BE2C (cell line): ENCODE measurements at regions not wholly inside any gene's neighbourhood (a gene's known extent, or its start where the extent isn't known, plus 50 kb on each side); places are given as distances from the start of the nearest gene placed in this dataset.
A peak's percentile ranks its signal among the peaks of the same experiment; 100 is the strongest.
"Not testable (repeated sequence)": the region's sequence is repeated elsewhere in the genome, so short reads cannot be mapped to it uniquely, and the experiment has no call there.

Experiments
- DNase-seq: peaks from one replicate; pipeline ENCODE4 v3.0.0-alpha.2; 2020
- H3K27me3 ChIP-seq: fragments of 250-450 bp; sonication (Bioruptor Pico); 2 replicates; pipeline ENCODE4 v1.5.1; 2020; ENCODE audit warnings: mild to moderate bottlenecking
- H3K36me3 ChIP-seq: fragments of 250-450 bp; sonication (Bioruptor Pico); 2 replicates; pipeline ENCODE4 v1.5.1; 2020; ENCODE audit warnings: mild to moderate bottlenecking
- H3K4me1 ChIP-seq: fragments of 250-450 bp; sonication (Bioruptor Pico); 2 replicates; pipeline ENCODE4 v1.5.1; 2020
- H3K4me3 ChIP-seq: 2 replicates; pipeline ENCODE4 v1.5.1; 2011; ENCODE audit warnings: low read depth, low read length
- H3K9me3 ChIP-seq: fragments of 250-450 bp; sonication (Bioruptor Pico); 2 replicates; pipeline ENCODE4 v1.5.1; 2020
- TF ChIP-seq, protein P1 (sequence below): IDR thresholded peaks from 2 replicates; pipeline ENCODE4 v1.5.1; 2012; ENCODE audit warnings: mild to moderate bottlenecking, low read depth, low read length

DNA sequence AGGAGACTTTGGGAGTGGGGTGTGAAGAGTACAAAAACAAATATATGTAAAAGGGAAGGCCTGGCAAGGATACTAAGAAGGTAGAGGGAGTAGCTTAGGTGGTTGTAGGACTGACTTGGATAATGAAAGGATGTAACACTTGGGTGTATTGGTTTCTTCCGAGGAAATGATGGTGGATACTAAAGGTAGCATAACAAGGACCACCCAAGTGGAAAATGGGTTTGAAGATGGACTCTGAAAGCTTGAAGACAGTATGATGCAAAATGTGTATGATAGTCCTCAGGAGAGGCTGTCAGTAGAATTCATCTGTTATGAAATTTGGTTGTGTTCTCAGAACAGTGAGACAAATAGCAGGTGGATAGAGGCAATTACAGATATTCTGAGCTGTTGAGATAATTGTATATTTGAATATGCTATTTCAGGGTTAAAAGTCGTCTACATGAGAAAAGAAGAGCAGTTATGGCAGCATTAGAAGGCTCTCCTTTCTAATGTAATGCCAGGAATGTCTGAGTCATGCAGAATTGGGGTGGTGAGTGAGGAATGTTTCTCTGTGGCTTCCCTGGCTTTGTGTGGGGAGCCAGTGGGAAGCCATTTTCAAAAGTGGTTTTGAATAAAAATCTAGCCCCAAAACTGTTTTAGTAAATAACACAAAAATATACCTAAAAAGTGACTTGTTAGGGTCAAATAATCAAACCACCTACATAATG lies 75.6 kb downstream of the FHIP1A start:
- Histone ChIP-seq H3K9me3 (no peaks in the 10 kb centered on the region), H3K27me3 (no peaks in the 10 kb centered on the region), H3K4me1 (no peaks in the 10 kb centered on the region), H3K36me3 (no peaks in the 10 kb centered on the region), H3K4me3 (no peak overlapping the region)
- no peak for DNase-seq
- TF ChIP-seq, protein P1, sequence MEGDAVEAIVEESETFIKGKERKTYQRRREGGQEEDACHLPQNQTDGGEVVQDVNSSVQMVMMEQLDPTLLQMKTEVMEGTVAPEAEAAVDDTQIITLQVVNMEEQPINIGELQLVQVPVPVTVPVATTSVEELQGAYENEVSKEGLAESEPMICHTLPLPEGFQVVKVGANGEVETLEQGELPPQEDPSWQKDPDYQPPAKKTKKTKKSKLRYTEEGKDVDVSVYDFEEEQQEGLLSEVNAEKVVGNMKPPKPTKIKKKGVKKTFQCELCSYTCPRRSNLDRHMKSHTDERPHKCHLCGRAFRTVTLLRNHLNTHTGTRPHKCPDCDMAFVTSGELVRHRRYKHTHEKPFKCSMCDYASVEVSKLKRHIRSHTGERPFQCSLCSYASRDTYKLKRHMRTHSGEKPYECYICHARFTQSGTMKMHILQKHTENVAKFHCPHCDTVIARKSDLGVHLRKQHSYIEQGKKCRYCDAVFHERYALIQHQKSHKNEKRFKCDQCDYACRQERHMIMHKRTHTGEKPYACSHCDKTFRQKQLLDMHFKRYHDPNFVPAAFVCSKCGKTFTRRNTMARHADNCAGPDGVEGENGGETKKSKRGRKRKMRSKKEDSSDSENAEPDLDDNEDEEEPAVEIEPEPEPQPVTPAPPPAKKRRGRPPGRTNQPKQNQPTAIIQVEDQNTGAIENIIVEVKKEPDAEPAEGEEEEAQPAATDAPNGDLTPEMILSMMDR, result no peak

DNA sequence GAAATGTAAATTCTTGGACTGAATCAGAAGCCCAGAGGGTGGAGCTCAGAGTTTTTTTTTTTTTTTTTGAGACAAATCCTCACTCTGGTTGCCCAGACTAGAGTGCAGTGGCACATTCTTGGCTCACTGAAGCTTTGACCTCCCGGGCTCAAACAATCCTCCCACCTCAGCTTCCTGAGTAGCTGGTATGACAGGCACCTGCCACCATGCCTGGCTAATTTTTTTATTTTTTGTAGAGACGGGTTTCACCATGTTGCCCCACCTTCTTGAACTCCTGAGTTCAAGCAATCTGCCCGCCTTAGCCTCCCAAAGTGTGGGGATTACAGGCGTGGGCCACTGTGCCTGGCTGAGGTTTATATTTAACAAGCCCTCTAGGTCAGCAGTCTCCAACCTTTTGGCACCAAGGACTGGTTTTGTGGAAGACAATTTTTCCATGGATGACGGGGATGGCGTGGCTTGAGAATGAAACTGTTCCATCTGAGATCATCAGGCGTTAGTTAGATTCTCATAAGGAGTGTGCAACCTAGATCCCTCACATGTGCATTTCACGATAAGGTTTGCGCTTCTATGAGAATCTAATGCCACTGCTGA lies 76.7 kb downstream of the FHIP1A start:
- TF ChIP-seq, protein P1, result no peak
- H3K4me1 ChIP-seq, result no peaks in the 10 kb centered on the region

DNA sequence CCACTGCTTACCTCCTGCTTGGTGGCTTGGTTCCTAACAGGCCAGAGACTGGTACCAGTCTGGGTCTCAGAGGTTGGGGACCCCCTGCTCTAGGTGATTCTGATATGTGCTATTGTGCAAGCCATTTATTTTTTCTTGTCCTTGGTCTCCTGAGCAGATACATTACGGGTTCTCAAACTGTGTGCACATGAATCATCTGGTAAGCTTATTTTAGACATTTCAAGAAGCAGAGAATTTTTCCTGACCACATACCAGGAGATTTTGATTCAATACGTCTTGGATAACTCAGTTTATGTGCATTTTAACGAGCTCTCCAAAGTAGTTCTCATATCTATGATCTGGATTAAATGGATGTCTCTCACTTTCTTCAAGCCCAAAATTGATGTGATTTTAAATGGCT lies 77.2 kb downstream of the FHIP1A start:
- H3K27me3 ChIP-seq, result no peaks in the 10 kb centered on the region
- H3K4me3 ChIP-seq, result no peak overlapping the region
- H3K9me3 ChIP-seq, result no peaks in the 10 kb centered on the region
- TF ChIP-seq, protein P1, result no peak
- DNase-seq, result no peak
- no peaks in the 10 kb centered on the region for H3K4me1 ChIP-seq
- H3K36me3 ChIP-seq, result no peaks in the 10 kb centered on the region

More for the DNA sequence above, 76.7 kb downstream of the FHIP1A start:
- Histone ChIP-seq H3K27me3 (no peaks in the 10 kb centered on the region), H3K9me3 (no peaks in the 10 kb centered on the region), H3K4me3 (no peak overlapping the region), H3K36me3 (no peaks in the 10 kb centered on the region)
- no peak for DNase-seq

DNA sequence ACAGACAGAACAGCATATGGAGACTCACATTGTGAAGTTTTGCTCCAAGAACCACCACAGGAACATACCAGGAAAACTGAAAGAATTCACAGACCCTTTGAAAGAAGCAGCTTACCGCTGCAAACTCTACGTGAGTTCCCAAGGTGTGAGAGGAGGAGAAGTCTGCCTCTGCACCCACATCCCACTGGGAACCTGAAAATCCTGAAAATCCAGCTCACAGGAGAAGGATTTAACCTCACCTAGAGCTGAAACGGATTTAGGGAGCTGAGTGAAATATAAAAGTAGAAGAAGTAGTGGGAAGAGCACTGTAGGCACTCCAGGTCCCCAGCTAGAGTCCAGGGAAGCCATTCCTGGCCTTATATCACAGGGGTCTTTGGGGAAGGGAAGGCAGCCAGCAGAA lies 80.0 kb downstream of the FHIP1A start:
- Histone ChIP-seq H3K4me1 (no peaks in the 10 kb centered on the region), H3K9me3 (no peaks in the 10 kb centered on the region), H3K4me3 (no peak overlapping the region), H3K36me3 (no peaks in the 10 kb centered on the region), H3K27me3 (no peaks in the 10 kb centered on the region)
- TF ChIP-seq, protein P1, result no peak
- DNase-seq, result no peak

DNA sequence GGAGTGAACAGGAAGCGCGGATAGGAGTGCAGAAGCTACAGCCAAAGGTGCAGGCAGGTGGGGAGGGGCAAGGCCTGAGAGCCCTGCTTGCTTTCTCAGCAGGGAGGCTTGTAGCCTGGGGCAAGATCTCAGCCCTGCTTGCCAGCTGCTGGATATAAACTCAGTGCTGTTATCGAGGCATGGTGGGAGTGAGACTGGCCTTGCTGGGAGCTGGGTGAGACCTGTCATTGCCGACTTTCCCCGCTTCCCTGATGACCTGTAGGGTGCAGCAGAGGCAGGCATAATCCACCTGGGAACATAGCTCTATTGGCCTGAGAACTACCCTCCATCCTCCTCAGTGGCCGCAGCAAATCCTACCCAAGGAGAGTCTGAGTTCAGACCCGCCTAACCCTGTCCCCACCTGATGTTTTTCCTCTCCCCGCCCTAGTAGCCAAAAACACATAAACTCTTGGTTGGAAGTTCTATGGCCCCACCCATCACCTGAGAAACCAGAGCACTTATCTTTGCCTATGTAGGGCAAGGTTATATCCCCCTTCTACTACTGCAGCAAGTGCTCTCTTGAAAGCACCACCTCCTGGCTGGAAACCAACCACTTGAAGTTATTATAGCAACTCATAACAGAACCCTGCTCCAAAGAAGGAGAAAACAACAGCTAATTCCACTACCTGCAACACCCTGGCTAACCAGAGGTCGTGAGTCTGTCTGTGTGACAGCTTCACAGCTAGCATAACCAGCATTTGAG lies 80.7 kb downstream of the FHIP1A start:
- Histone ChIP-seq H3K36me3 (no peaks in the 10 kb centered on the region), H3K4me1 (no peaks in the 10 kb centered on the region), H3K4me3 (no peak overlapping the region), H3K27me3 (no peaks in the 10 kb centered on the region), H3K9me3 (no peaks in the 10 kb centered on the region; the same call in 1 of the 2 replicates)
- TF ChIP-seq, protein P1, result peak; percentile 61
- DNase-seq, result peak; percentile 61

DNA sequence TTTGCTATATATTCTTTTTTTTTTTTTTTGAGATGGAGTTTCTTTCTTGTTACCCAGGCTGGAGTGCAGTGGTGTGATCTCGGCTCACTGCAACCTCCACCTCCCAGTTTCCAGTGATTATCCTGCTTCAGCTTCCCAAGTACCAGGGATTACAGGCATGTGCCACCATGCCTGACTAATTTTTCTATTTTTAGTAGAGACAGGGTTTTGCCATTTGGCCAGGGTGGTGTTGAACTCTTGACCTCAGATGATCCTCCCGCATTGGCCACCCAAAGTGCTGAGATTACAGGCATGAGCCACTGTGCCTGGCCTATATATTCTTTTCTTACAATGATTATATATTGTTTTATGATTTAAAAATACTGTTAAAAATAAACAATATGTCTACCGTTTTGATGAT lies 86.6 kb downstream of the FHIP1A start:
- H3K4me3 ChIP-seq, DNase-seq, H3K36me3 ChIP-seq, H3K9me3 ChIP-seq, H3K4me1 ChIP-seq, H3K27me3 ChIP-seq: not testable (repeated sequence)

DNA sequence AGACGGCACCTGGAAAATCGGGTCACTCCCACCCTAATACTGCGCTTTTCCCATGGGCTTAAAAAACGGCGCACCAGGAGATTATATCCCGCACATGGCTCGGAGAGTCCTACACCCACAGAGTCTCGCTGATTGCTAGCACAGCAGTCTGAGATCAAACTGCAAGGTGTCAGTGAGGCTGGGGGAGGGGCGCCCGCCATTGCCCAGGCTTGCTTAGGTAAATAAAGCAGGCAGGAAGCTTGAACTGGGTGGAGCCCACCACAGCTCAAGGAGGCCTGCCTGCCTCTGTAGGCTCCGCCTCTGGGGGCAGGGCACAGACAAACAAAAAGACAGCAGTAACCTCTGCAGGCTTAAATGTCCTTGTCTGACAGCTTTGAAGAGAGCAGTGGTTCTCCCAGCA lies 102.6 kb downstream of the FHIP1A start:
- H3K27me3 ChIP-seq, H3K4me1 ChIP-seq, H3K9me3 ChIP-seq, H3K36me3 ChIP-seq, DNase-seq, H3K4me3 ChIP-seq: not testable (repeated sequence)
